ENCODE measurements at regions not wholly inside any gene's neighbourhood (a gene's known extent, or its start where the extent isn't known, plus 50 kb on each side); places are given as distances from the start of the nearest gene placed in this dataset.

DNA sequence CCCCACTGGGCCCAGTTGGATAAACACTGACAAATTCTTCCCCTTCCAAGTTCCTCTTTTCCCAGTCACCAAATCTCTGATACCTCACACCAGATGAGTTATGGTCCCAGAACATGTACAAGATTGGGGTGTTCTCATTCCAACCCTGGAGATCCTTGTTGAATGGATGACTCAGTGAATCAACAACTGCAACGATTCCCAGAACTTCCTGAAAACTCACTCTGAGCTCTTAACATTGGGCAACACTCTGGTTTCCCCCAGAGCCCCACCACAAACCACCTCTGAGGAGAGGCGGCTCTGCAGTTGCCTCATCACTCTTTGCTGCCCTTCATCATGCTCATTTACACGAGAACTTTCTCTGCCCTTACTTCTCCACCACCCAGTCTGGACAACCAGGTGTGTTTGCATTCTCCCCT, 115.2 kb downstream of the MRPL14 start:
- peak; percentile 100 for DNase-seq (ENCODE audit: low read depth)

- no peak for DNase-seq (ENCODE audit: low read depth)
Observed at GRCh38 chr6:44011350-44011920, 115.8 kb downstream of the MRPL14 start.

DNA sequence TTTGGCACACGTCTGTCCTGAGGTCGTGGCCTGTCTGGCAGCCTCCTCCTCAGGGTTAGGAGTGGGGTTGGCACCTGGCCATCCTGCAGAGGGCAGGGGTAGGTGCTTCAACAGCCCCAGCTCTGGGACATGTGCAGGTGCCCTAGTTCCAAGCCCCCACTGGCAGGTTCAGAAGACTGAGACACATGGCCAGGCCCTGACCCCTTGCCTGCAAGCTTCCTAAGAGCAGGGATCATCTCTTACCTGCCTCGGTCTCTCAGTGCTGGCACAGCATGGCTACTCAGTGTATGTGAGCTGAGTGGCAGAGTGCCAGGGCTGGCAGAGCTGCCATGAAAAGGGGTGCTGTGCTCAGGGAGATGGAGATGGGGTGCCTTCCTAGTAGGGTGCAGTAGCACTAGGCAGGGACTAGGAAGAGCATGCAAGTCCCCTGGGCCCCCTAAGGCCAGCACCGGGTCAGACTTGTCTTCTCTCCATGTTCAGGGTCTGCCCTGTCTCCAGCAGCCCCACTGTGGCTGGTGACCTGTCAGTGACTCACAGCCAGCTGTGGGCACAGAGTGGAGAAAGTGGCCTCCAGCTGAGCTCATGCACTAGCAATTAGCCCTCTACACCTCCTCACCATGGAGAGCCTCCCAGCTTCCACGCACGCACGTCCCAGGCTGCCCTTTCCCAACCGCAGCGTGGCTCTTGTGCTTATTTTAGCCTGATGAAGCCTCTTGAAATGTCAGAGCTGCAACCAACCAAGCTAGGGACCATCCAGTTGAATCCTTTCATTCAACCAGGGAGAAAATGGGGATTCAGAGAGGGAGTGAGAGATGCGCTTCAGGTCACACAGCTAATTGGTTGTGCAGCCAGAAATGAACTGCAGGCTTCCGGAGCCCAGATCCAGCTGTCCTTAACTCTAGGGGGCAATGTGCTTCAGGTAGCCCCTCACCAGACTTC, 116.6 kb downstream of the MRPL14 start:
- DNase-seq (ENCODE audit: low read depth): peak; percentile 98

DNA sequence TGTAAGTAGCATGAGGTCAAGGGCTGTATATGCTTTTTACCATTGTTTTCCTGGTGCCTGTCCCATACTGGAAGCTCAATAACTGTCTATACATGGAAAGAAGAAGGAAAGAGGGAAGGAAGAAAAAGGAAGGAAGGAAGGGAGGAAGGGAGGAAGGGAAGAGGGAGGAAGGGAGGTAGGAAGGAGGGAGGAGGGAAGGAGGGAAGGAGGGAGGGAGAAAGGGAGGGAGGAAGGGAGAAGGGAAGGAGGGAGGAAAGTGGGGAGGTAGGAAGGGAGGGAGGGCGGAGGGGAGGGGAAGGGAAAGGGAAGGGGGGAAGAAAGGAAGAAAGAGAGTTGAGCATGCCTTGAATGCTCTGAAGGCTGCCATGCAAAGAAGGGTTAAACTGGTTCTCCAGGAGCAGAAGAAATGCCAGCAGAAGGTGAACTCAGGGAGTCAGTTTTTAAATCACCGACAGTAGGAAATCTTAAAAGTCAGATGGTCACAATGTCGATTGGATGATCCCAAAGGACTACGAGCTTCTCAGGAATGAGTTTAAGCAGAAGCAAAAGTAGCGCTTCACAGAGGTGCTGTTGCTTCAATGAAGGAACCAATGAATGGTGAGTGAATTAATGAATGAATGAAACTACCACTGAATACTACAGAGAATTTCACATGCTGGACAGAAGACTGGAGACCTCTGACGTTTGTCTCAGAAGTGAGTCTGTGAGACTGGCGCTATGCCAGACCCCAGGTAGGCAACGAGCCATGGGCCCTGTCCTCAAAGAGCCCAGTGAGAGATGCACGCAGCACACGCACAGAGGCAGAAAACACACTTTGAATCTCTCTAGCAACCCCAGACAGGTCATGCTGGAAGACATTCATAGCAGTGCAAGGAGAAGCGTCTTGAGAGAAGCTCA, 117.6 kb downstream of the MRPL14 start:
- DNase-seq (ENCODE audit: low read depth): no peak

GRCh38 chr6:44008821-44009370, 118.4 kb downstream of the MRPL14 start:
- no peak for DNase-seq (ENCODE audit: low read depth)

DNA sequence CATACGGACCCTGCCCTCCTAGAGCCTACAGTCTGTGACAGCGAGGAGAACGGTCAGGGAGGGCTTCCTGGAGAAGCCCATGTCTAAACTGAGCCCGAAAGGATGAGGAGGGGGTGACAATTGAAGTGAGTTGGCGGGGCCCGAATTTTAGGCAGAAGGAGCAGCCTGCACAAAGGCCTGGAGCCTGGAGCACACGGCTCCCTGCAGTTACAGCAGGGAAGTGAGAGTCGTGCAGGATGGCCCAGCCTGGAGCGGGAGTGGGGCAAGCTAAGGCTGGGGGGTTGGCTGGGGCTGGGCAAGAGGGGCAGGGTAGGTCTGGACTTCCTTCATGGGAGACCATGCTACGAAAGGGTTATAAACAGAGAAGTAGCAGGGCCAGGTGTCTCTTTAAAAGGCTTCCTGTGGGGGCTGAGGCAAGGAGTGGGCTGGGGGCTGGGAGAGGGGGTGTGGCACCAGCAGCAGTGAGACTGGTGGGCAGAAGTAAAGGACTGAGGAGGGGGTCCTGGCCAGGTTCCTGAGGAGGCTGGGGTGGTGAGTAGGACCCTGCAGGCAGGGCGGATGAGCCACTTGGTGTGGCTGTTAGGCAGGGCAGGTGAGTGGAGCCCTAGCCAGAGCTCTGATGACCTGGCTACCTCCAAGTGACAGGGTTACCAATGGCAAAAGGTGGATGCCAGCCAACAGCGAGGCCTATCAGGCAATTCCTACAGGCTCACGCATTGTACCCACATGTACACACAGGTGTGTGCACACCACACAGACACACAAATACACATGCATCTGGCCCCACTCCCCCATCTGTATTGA, 119.2 kb downstream of the MRPL14 start:
- no peak for DNase-seq (ENCODE audit: low read depth)

- DNase-seq (ENCODE audit: low read depth): no peak
Observed at GRCh38 chr6:44006872-44007303, 120.4 kb downstream of the MRPL14 start.

GRCh38 chr6:44006123-44006871, 121.0 kb downstream of the MRPL14 start:
- DNase-seq (ENCODE audit: low read depth): no peak

DNA sequence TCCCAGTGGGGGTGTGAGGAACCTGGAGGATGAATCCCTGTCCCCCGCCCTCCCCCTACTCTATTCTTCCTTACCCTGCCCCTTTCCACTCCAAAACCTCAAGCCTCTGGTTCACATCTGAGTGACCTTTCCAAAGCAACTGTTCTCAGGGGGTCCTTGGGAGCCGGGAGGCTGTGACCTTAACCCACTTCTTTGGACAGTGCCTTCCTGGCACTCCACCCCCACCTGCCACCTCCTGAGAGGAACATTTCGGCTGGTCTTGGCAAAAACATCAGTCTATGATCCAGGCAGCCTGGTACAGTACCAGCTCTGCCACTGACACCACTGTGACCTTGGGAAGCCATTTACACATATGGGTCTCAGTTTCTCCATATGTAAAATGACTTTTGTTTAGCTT, 121.7 kb downstream of the MRPL14 start:
- DNase-seq (ENCODE audit: low read depth): no peak

DNA sequence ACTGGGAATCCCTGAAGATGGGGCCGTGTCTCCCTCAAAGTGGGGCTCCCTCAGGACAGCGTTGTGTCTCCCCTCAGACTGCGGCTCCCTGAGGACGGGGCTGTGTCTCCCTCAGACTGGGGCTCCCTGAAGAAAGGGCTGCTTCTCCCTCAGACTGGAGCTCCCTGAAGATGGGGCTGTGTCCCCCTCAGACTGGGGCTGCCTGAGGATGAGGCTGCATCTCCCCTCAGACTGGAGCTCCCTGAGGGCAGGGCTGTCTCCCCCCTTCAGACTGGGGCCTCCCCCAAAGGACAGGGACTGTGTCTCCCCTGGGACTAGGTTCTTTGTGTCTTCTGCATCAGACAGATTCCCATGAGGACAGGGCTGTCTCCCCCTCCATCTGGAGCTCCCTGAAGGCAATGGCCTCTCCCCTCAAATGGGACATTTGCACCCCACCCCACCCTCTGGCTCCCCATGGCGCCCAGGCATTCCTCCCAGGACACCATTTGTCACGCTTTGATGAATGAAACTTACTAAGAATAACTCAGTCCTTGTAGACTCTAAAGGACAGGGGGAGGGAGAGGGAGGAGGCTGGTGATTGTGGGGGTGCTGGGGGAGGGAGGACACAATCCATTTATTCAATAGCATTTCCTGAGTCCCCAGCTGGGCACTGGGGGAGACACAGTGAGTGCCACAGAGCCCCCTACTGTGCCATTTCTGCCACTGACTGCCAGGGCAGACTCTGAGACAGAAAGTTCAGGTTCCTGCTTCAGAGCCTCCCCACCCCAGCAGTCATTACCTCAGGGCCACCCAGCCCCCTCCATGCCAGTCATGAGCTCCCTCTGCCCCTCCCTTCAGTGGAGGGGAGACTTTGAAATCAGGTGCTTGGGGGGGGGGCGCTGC, 122.4 kb downstream of the MRPL14 start:
- DNase-seq (ENCODE audit: low read depth): no peak

DNA sequence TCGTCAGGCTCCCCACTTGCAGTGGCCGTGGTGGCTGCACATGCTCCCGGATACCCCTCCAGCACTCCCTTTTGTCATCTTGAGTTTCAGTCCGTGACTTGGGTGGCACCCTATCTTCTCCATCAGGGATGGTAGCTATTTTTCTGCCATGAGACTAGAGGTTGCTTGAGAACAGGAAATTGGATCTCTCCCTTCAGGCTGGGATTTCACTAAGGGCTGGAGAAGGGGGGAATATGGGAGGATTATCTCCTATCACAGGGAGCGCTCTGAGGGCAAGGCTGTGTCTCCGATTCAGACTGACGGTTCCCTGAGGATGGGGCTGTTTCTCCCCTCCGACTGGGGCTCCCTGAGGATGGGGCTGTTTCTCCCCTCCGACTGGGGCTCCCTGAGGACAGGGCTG, 123.1 kb downstream of the MRPL14 start:
- no peak for DNase-seq (ENCODE audit: low read depth)

GRCh38 chr6:44003345-44004061, 123.7 kb downstream of the MRPL14 start:
- DNase-seq (ENCODE audit: low read depth): no peak

DNA sequence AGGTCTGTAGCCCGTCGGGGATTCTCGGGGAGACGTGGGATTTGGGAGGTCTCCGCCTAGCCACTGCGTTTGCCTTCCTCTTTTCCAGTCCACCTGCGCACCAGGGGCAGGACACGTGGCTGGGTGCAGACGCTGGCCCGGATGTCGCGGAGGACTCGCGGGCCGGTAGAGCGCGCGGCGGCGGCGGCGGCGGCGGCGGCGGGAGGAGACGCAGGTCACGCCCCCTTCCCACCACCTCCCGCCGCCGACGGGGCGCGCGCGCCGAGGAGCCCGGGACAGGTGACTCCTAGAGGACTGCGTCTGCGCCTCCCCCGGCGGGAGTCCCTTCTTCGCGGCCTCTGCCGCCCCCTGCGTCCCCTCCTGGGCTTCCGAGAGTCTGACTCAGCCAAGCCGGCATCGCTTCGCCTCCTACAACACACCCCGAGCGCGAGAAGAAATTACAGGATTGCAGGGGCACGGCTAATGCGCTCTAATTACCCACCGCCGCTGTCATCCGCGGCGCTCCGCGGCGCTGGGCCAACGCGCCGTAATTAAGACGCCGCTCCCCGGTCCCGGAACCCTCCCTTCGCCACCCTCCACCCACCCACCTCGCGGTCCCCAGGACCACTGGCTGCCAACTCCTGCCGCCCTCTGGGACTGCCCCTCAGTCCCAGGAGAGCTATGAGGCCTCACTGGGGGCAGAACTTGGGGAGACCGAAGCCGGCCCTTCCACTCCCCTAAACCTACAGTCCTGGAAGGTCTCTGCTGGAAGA, 124.5 kb downstream of the MRPL14 start:
- DNase-seq (ENCODE audit: low read depth): no peak

DNA sequence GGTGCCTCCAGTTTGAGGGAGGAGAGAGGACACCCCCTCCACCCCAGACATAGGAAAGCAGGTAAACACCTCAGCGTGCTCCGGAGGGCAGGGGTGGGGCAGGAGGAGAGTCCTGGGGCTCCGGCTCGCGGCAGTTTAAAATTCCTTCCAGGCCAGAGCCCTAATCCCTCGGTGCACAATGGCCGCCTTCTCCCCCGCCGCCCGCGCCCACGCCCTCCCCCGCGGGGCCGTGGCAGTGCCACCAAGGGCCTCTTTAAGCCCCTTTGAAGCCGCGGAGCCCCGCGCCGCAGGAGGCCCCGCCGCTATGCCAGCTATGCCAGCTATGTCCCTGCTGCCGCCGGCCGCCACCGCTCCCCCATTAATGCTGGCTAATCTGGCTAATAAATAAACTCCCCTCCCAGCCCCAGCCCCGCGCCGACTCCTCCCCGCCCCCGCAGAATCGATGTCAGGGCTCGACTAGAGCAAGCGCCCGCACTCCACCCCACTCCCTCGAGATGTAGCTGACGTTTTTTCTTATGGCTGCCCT, 125.1 kb downstream of the MRPL14 start:
- DNase-seq (ENCODE audit: low read depth): no peak

GRCh38 chr6:44001318-44002066, 125.8 kb downstream of the MRPL14 start:
- DNase-seq (ENCODE audit: low read depth): no peak

DNA sequence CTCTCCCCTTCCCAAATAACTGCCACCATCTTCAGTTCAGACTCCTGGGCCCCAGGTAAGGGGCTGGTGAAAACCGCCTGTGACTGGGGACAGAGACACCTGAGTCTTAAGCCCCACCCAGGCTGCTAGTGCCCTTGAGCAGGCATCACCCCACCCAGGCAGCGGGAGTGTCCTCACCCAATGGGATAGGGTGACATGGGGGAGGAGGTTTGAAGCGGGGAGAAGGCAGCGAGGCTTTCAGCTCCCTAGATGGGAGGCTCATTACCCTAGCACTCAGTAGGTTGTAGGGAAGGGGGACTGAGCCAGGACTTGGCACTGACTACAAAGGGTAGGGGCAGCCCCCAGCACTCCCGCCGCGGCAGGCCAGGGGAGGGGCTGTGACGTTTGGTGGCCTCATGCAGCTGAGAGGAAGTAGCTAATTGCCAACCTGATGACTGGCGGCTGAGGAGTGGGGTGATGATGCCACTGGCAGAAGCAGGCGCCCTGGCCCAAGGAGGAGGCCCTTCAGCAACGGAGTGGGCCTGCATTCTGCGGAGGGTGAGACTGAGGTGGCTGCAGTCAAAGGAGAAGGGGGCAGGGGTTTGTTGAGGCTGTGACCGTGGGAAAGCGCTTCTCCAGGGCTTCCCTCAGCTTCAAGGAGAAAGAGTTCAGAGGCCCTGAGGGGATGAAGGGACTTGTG, 126.9 kb downstream of the MRPL14 start:
- DNase-seq (ENCODE audit: low read depth): no peak

- no peak for DNase-seq (ENCODE audit: low read depth)
Observed at GRCh38 chr6:43999628-44000027, 127.6 kb downstream of the MRPL14 start.
